WERI-Rb-1 (cell line): ENCODE measurements at regions not wholly inside any gene's neighbourhood (a gene's known extent, or its start where the extent isn't known, plus 50 kb on each side); places are given as distances from the start of the nearest gene placed in this dataset.

Source experiments
- DNase-seq: peaks from one replicate; pipeline ENCODE4 v3.0.0-alpha.2; 2020
- H3K27ac ChIP-seq: fragments of 250-450 bp; sonication (Bioruptor Pico); 2 replicates; pipeline ENCODE4 v1.5.1; 2020; ENCODE audit warnings: mild to moderate bottlenecking, moderate library complexity
- H3K27me3 ChIP-seq: fragments of 250-450 bp; sonication (Bioruptor Pico); 2 replicates; pipeline ENCODE4 v1.5.1; 2021; ENCODE audit warnings: mild to moderate bottlenecking, low read depth, moderate library complexity; ENCODE audit not compliant: insufficient read depth, severe bottlenecking
- H3K36me3 ChIP-seq: fragments of 250-450 bp; sonication (Bioruptor Pico); 2 replicates; pipeline ENCODE4 v1.5.1; 2020; ENCODE audit warnings: mild to moderate bottlenecking, moderate library complexity
- H3K4me3 ChIP-seq: 2 replicates; pipeline ENCODE4 v1.5.1; 2011; ENCODE audit warnings: low read depth, mild to moderate bottlenecking, control low read depth, low read length
- H3K9me3 ChIP-seq: fragments of 250-450 bp; sonication (Bioruptor Pico); 2 replicates; pipeline ENCODE4 v1.5.1; 2021; ENCODE audit warnings: mild to moderate bottlenecking, moderate library complexity; ENCODE audit not compliant: severe bottlenecking
- TF ChIP-seq, protein P1 (sequence below): IDR thresholded peaks from 2 replicates; pipeline ENCODE4 v1.5.1; 2011; ENCODE audit warnings: low read depth, mild to moderate bottlenecking, control low read depth, inconsistent platforms, low read length

- DNase-seq = no peak
- no peaks in the 10 kb centered on the region for H3K36me3 ChIP-seq
- H3K27me3 ChIP-seq = no peaks in the 10 kb centered on the region
- TF ChIP-seq, protein P1, sequence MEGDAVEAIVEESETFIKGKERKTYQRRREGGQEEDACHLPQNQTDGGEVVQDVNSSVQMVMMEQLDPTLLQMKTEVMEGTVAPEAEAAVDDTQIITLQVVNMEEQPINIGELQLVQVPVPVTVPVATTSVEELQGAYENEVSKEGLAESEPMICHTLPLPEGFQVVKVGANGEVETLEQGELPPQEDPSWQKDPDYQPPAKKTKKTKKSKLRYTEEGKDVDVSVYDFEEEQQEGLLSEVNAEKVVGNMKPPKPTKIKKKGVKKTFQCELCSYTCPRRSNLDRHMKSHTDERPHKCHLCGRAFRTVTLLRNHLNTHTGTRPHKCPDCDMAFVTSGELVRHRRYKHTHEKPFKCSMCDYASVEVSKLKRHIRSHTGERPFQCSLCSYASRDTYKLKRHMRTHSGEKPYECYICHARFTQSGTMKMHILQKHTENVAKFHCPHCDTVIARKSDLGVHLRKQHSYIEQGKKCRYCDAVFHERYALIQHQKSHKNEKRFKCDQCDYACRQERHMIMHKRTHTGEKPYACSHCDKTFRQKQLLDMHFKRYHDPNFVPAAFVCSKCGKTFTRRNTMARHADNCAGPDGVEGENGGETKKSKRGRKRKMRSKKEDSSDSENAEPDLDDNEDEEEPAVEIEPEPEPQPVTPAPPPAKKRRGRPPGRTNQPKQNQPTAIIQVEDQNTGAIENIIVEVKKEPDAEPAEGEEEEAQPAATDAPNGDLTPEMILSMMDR = no peak
- no peak overlapping the region for H3K4me3 ChIP-seq
- H3K9me3 ChIP-seq = no peaks in the 10 kb centered on the region
- H3K27ac ChIP-seq = no peak overlapping the region
Measured at GRCh38 chr3:144444061-144444460, 472.4 kb downstream of the DIPK2A start.

- Histone ChIP-seq H3K4me3 (no peak overlapping the region), H3K9me3 (no peaks in the 10 kb centered on the region), H3K27ac (no peak overlapping the region), H3K27me3 (no peaks in the 10 kb centered on the region), H3K36me3 (no peaks in the 10 kb centered on the region)
- TF ChIP-seq, protein P1 = no peak
- DNase-seq = no peak
Measured at GRCh38 chr3:144444546-144444945, 472.9 kb downstream of the DIPK2A start.

DNA sequence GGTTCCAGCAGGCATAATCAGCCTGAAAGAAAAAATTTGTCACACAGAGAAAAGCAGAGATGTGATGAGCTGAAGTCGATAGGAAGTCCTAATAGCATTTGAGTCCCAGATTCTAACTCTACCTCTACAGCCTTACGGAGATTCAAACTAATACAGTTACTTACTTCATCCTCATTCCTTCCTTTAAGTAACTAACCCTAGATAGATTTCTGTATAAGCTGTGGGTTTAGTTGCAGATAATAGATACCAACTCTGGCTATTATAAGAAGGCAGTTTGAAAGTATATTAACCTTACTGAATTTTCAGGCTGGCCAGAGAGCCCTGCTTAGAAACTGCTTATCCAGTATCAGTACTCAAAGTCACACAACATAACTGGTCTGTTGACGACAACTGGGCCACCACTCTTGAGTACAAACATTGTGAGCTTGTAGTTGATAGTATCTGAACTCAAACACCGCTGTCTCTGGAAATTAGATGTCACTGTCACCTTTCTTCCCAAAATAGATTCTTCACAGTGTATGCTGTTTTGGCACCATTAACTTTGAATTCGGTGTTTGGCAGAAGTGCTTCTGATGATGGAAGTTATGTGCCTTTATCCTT lies 484.3 kb downstream of the DIPK2A start:
- Histone ChIP-seq H3K27ac (no peak overlapping the region), H3K9me3 (no peaks in the 10 kb centered on the region), H3K27me3 (no peaks in the 10 kb centered on the region), H3K4me3 (no peak overlapping the region), H3K36me3 (no peaks in the 10 kb centered on the region)
- no peak for DNase-seq
- TF ChIP-seq, protein P1 = no peak

DNA sequence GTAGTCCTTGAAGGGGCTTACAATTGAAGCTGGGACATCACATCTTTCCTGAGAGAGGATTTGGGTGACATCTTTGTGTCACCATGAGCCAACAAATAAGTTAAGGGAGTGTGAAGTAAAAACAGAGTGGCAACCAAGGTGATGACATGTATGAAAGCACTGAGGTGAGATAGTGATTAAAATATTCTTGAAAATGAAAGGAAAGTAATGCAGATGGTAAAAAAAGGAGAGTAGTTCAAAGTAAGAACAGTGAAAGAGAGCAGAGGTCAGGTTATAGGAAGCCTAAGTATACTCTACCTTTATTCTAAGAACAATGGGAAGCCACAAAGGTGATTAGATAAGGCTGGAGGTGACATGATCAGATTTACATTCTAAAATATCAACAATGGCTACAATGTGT lies 486.1 kb downstream of the DIPK2A start:
- TF ChIP-seq, protein P1 = no peak
- no peak for DNase-seq
- Histone ChIP-seq H3K9me3 (no peaks in the 10 kb centered on the region), H3K27ac (no peak overlapping the region), H3K27me3 (no peaks in the 10 kb centered on the region), H3K36me3 (no peaks in the 10 kb centered on the region), H3K4me3 (no peak overlapping the region)

- Histone ChIP-seq H3K27ac (no peak overlapping the region), H3K36me3 (no peaks in the 10 kb centered on the region), H3K9me3 (no peaks in the 10 kb centered on the region), H3K4me3 (no peak overlapping the region), H3K27me3 (no peaks in the 10 kb centered on the region)
- TF ChIP-seq, protein P1 = no peak
- DNase-seq = no peak
Measured at GRCh38 chr3:144458283-144458682, 486.7 kb downstream of the DIPK2A start.

- H3K27me3 ChIP-seq = no peaks in the 10 kb centered on the region
- no peak for DNase-seq
- TF ChIP-seq, protein P1 = no peak
- H3K27ac ChIP-seq = no peak overlapping the region
- no peak overlapping the region for H3K4me3 ChIP-seq
- H3K36me3 ChIP-seq = no peaks in the 10 kb centered on the region
- no peaks in the 10 kb centered on the region for H3K9me3 ChIP-seq
Measured at GRCh38 chr3:144462337-144462736, 490.7 kb downstream of the DIPK2A start.
